ENCODE measurements at regions not wholly inside any gene's neighbourhood (a gene's known extent, or its start where the extent isn't known, plus 50 kb on each side); places are given as distances from the start of the nearest gene placed in this dataset.

DNA sequence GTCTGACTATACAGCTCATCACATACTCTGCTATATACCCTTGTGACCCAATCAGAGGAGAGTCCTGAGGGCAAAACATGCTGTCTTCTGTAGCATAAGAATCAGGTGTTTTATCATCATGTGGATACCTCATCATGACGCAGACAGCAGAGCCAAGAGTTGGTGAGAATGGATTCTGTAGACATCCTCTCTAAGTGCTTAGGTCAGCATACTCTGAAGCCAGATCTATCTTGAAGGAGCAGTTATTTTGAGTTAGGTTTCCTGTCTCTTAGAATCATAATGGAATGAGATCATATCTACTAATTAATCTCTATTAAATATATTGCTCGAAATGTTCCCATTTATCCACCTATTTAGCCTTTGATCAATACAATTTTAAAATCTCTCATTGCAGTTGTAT, 190.2 kb upstream of the KCNH7 start:
- TF ChIP-seq, protein P1, sequence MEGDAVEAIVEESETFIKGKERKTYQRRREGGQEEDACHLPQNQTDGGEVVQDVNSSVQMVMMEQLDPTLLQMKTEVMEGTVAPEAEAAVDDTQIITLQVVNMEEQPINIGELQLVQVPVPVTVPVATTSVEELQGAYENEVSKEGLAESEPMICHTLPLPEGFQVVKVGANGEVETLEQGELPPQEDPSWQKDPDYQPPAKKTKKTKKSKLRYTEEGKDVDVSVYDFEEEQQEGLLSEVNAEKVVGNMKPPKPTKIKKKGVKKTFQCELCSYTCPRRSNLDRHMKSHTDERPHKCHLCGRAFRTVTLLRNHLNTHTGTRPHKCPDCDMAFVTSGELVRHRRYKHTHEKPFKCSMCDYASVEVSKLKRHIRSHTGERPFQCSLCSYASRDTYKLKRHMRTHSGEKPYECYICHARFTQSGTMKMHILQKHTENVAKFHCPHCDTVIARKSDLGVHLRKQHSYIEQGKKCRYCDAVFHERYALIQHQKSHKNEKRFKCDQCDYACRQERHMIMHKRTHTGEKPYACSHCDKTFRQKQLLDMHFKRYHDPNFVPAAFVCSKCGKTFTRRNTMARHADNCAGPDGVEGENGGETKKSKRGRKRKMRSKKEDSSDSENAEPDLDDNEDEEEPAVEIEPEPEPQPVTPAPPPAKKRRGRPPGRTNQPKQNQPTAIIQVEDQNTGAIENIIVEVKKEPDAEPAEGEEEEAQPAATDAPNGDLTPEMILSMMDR (IDR thresholded peaks at IDR 0.05; ENCODE audit: low read length) = no peak
- no peak for TF ChIP-seq EZH2 (IDR thresholded peaks at IDR 0.05; ENCODE audit: borderline replicate concordance, low read length)

All from OCI-LY1 (cell line).